HG02938 (cell line): ENCODE measurements at regions not wholly inside any gene's neighbourhood (a gene's known extent, or its start where the extent isn't known, plus 50 kb on each side); places are given as distances from the start of the nearest gene placed in this dataset.
"Not testable (repeated sequence)": the region's sequence is repeated elsewhere in the genome, so short reads cannot be mapped to it uniquely, and the experiment has no call there.

Experiments
- ATAC-seq: cut with Tn5 transposase; IDR thresholded peaks from one replicate; pipeline ENCODE4 v1.9.1; 2021; ENCODE audit warnings: mild to moderate bottlenecking, moderate library complexity; ENCODE audit not compliant: unreplicated experiment

DNA sequence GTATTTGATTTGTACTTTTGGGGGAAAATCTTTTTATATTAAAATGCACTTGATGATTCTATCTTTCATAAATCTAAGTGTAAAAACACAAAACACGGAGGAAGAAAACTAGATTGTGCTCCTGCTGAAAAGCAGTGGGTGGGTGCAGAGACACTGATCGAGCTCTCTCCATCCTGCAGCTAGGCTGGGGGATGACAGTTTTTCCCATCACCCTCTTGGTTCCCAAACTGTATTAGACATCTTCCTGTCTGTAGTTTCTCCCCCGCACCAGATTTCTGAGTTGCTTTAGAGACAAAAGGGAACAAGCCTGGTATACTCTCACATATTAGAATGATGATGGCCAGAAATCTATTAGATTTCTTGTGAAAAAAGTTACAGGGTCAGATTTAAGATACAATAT lies 99.6 kb downstream of the FAM114A2 start:
- no peak for ATAC-seq

GRCh38 chr5:153938191-153938842 lies 100.4 kb downstream of the FAM114A2 start:
- ATAC-seq: no peak

DNA sequence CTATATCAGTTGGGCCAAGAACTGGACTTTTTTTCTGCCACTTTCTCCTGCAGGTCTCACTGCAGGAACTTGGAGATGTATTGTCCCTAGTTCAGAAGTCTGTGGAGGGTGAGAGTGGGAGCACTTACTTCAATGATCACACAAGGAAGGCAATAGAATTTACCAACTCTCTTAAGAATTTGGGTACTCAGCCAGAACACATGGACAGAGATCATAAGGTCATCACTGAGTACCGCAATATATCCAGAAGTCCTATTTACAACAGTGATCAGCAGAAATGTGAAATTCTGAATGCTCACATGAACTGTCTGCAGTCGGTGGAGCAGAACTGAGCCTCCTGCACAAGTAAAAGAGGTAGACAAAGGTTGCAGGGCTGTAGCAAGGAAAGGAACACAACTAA lies 101.0 kb downstream of the FAM114A2 start:
- ATAC-seq: no peak

- ATAC-seq: not testable (repeated sequence)
Observed at GRCh38 chr5:153935151-153935550, 103.6 kb downstream of the FAM114A2 start.

- ATAC-seq: no peak
Observed at GRCh38 chr5:153926201-153926600, 112.5 kb downstream of the FAM114A2 start.

GRCh38 chr5:153919161-153919560 lies 119.5 kb downstream of the FAM114A2 start:
- no peak for ATAC-seq

GRCh38 chr5:153907170-153907775 lies 131.4 kb downstream of the FAM114A2 start:
- no peak for ATAC-seq

GRCh38 chr5:153905219-153905618 lies 133.5 kb downstream of the FAM114A2 start:
- ATAC-seq: no peak

GRCh38 chr5:153903321-153903720 lies 135.4 kb downstream of the FAM114A2 start:
- no peak for ATAC-seq

- ATAC-seq: no peak
Observed at GRCh38 chr5:153902016-153902415, 136.7 kb downstream of the FAM114A2 start.

DNA sequence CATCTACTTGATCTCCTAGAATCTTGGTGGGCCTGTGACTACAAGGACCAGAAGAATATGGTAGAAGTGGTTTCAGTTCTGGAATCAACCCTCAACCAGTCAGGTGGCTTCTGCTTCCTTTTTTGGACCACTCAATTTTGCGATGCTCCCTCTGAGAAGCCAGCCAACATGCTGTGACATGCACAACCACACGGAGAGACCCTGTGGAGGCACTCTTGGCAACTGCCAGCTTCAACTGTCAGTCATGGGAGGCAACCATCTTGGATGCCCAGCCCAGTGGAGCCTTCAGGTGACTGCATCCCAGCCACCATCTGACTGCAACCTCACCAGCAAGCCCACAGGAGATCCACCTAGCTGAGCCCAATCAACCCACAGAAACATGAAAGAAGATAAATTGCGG lies 137.3 kb downstream of the FAM114A2 start:
- ATAC-seq: no peak

- no peak for ATAC-seq
Observed at GRCh38 chr5:153900703-153901395, 137.9 kb downstream of the FAM114A2 start.

- ATAC-seq: no peak
Observed at GRCh38 chr5:153899746-153900145, 139.0 kb downstream of the FAM114A2 start.

- ATAC-seq: peak; percentile 99
Observed at GRCh38 chr5:153896701-153897100, 142.0 kb downstream of the FAM114A2 start.

DNA sequence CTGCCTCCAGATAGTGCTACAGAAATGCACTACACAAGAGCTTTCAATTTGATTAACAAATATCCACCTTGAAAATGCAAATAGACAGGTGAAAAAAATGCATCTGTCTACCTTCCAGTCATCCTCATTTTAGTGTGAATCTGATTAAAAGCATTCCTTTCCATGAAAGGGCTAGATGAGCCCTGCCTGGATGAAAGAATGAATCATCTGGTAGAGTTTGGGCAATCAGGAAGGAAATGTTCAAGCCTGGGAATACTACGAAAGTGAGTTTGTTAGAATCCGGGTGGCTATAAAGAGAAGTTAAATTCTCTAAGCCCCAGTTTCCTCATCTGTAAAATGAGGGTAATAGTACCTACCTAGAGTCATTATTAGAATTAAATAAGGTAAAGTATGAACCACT lies 142.6 kb downstream of the FAM114A2 start:
- ATAC-seq: no peak

DNA sequence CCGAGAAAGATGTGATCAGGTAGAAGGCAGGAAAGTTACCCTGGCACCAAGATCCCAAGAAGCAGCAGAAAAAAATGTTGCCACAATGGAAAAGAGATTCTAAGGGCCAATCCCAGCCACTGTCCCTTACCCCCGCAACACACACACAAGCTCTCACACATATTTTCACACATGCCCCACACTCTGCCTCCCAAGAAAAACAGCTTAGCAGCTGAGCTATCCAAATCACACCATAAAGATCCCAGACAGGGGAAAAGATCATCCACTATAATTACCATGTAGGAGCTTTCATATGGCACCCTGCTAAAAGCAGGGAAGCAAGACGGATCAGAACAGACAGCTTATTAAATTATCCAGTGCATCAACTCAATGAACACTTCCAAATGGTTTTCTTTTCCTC lies 143.4 kb downstream of the FAM114A2 start:
- ATAC-seq: no peak

- no peak for ATAC-seq
Observed at GRCh38 chr5:153893817-153894216, 144.9 kb downstream of the FAM114A2 start.

- peak; percentile 56 for ATAC-seq
Observed at GRCh38 chr5:153891394-153891793, 147.3 kb downstream of the FAM114A2 start.

DNA sequence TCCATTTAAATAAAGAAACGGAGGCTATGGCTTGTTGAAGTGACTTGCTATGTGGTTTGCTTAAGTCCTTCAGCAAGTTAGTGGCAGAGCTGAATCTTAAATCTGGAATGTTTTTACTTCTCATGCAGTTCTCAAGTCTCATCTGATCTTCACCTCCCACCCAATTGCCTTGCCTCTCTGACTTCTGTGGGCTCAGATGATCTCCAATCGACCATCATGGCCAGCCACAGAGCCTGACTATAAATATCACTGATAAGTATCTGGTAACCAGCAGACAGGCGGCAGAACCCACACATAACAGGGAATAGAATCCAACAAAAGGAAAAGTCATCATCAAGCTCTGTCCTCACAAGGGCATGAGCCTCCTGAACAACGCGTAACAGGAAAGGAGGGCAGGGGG lies 149.9 kb downstream of the FAM114A2 start:
- ATAC-seq: no peak

GRCh38 chr5:153885141-153885540 lies 153.6 kb downstream of the FAM114A2 start:
- ATAC-seq: no peak

- ATAC-seq: no peak
Observed at GRCh38 chr5:153884612-153884957, 154.1 kb downstream of the FAM114A2 start.

DNA sequence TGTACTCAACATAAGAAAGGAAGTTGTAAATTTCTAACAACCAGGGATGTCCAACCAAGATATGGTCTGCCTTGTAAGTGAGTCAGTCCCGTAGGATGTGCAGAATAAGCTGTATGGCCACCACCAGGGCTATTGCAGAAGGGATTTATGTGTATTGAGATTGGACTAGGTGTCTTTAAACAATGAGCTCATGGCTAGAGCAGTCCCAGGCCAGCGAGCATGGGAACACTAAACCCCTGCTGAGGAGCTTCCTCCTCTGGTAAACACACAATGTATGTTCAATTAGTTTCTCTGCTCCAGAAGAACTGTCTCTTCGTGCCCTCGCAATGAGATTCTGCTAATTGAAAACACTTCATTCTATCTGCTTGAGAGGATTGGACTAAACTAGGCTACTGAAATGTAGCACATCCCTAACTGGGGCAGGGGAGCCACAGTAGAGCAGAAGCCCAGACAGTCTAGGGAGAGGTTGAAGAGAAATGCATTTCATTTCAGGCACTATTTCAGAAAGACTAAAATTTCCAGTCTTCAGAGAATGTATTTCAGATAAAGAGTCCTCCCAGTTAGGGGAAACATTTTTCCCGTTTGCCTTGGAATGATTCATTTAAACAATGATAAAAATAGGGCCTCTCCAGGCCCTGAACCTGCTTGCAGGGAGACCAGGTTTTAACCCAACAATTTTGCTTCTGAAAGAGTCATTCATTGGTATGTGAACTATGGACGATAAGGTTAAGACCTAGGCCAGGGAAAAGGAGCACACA lies 154.7 kb downstream of the FAM114A2 start:
- ATAC-seq: no peak
